C4-2B (cell line): ENCODE measurements at regions not wholly inside any gene's neighbourhood (a gene's known extent, or its start where the extent isn't known, plus 50 kb on each side); places are given as distances from the start of the nearest gene placed in this dataset.
"Not testable (repeated sequence)": the region's sequence is repeated elsewhere in the genome, so short reads cannot be mapped to it uniquely, and the experiment has no call there.

ENCODE experiments used
- CTCF ChIP-seq: fragments of 450-650 bp; conservative IDR thresholded peaks from 2 replicates; pipeline ENCODE4 v1.5.1; 2017; ENCODE audit warnings: mild to moderate bottlenecking
- ZFX ChIP-seq: fragments of 450-650 bp; IDR thresholded peaks from 2 replicates; pipeline ENCODE4 v1.6.1; 2017

GRCh38 chr14:88980907-88981306 lies 156.5 kb downstream of the TTC8 start:
- TF ChIP-seq CTCF, ZFX: not testable (repeated sequence)
